Activated CD4-positive, CD25-positive, alpha-beta regulatory T cell treated with anti-CD3 and anti-CD28 coated beads, Interleukin-2, amount 50 U/mL, for 24 hours (primary cell): ENCODE measurements at regions not wholly inside any gene's neighbourhood (a gene's known extent, or its start where the extent isn't known, plus 50 kb on each side); places are given as distances from the start of the nearest gene placed in this dataset.

Experiments used
- ATAC-seq, 2 donors: fragments of 150-1000 bp; cut with Tn5 transposase; one replicate each; pipeline ENCODE4 v1.10.0; 2021; ENCODE audit warnings: mild to moderate bottlenecking in 1 of 2, moderate library complexity in 1 of 2

DNA sequence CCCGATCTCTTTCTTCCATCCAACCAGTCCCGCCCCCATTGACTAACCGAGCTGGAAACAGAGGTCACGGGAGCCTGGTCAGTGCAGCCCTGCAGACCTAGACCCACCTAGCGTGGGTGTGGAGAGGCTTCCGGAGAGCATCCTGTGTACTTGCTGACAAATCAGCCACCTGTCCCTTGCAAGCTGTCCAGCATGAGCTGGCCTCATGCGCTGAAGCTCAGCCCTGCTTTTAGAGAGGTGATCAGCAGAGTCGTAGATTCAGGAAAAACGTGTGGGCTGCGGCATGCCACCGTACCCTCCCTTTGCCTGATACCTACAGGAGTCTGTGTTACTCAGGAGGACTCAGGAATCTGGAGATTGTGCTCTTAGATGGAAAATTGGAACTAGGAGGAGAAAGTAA, 80.3 kb upstream of the UQCRFS1 start:
- no peak for ATAC-seq

DNA sequence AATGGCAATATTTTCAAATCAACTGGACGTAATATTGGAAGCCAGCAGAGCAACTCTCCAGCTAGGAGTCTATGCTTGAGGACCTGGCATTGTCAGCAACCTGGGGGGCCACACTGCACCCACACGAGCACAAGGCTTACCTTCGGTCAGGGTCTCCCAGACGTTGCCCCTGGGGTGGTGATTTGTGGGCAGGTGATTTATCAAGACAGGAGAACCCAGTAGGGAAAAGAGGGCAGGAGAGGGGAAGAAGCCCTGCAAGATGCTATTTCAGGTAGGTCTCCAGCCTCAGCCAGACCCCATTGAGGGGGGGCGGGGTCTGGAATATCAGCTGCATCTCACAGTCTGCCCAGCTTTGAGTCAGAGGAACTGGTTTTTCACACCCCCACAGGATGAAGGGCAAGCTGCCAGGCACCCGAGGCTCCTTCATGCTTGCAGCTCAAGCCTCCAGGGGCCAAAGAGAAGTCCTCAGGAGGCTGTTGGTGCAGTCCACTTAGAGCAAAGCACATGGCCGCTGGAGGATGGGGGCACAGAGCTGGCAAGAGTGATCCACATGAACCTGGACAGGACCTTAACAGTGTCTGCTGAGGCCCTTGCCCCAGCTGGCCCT, 80.9 kb upstream of the UQCRFS1 start:
- no peak for ATAC-seq

GRCh38 chr19:29294343-29294811, 81.4 kb upstream of the UQCRFS1 start:
- ATAC-seq = no peak

DNA sequence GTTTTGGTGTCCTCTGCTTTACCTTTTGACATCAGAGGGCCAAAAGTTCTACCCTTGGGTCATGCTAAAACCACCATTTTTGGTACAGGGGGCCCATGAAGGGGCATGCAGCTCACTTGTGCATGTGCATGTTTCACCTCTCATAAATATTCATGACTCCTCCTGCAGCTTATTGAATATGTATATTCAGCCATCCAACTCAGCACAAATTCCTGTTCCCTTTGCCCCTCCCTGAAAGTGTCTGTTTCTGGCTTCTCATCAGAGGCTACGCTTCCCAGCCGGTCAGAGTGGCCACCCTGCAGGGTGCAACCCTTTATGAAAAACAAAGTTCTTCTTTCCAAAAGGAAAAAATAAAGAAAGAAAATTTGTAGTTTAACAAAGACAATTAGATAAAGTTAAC, 82.3 kb upstream of the UQCRFS1 start:
- ATAC-seq = no peak

DNA sequence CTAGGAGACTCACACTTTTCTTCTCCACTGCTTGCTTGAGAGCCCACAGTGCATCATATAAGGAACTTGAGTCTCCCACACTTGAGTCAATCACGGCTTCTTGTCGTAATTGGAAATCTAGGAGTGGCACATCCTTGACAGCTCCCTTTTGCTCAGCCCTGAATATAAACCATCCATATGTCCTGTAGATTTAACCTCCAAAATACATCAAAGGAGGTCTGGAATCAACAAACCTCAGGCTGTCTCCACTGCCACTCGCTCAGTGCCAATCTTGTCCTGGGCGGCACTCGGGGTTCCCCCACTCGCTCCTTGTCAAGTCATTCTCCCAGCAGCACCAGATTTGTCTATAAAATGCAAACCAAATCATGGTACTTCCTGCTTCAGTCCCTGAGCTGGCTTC, 84.4 kb upstream of the UQCRFS1 start:
- no peak for ATAC-seq

GRCh38 chr19:29299416-29300380, 86.7 kb upstream of the UQCRFS1 start:
- ATAC-seq = no peak

DNA sequence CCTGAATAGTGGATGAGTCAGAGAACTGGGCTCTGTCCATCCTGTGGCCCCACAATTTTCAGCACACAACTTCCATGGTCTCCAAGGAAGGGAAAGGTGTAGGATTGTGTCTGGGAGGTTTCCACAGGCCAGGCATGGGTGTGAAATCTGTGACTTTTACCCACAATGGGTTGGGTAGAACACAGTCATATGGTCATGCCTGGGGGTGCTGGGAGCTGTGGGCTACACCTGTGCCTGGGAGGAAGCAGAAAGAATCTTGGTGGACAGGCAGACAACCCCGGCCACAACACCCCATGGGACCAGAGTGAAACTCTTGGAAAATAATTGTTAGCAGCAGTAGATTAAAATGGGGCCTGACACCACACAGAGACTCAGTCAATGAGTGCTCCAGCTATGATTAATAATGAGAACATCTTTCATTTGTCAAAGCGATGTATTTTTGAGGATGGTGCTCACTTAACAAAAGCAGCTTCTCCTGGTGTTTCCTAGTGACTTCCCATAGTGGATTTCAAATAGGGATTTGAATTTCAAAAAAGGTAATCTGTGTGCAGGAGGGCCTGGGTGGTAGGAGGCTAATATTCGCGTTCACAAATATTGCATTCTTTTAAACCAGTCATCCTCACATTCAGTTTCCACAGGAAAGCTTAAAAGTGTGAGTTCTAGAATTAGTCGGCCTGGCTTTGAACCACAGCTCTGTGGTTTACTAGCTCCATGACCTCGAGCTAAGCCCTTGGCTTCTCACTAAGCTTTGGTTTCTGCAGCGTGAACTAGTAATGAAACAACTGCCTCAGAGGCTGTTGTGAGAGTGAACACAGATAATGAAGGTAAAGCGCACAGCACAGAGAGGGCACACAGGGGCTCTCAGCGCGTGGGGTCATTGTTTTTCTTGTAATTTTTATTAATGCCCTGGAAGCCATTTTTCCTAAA, 89.3 kb upstream of the UQCRFS1 start:
- ATAC-seq = no peak

GRCh38 chr19:29303069-29303718, 90.2 kb upstream of the UQCRFS1 start:
- ATAC-seq = no peak

- ATAC-seq = no peak
These were observed 90.8 kb upstream of the UQCRFS1 start for GRCh38 chr19:29303719-29304090.

GRCh38 chr19:29305268-29305667, 92.3 kb upstream of the UQCRFS1 start:
- ATAC-seq = no peak

- no peak for ATAC-seq
These were observed 96.1 kb upstream of the UQCRFS1 start for GRCh38 chr19:29308977-29309590.

DNA sequence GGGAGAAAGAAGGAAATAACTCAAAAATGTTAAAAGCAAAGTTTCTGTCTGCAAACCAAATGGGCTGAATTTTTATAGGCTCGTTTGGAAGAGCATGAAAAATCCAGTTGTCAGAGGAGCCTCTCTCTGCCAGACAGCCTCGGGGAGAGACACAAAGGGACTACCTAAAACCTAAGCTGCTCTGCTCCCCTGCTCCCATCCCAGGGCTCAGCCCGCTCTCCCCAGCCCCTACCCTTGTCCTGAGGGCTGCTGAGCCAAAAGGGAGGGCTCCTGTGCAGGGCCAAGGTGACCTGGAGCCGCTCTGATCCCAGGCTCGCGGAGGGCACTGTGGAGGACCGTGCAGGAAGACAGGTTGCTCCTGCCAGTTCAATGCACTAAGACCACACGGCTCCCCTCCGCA, 96.7 kb upstream of the UQCRFS1 start:
- no peak for ATAC-seq

- no peak for ATAC-seq
These were observed 98.3 kb upstream of the UQCRFS1 start for GRCh38 chr19:29311191-29311790.

DNA sequence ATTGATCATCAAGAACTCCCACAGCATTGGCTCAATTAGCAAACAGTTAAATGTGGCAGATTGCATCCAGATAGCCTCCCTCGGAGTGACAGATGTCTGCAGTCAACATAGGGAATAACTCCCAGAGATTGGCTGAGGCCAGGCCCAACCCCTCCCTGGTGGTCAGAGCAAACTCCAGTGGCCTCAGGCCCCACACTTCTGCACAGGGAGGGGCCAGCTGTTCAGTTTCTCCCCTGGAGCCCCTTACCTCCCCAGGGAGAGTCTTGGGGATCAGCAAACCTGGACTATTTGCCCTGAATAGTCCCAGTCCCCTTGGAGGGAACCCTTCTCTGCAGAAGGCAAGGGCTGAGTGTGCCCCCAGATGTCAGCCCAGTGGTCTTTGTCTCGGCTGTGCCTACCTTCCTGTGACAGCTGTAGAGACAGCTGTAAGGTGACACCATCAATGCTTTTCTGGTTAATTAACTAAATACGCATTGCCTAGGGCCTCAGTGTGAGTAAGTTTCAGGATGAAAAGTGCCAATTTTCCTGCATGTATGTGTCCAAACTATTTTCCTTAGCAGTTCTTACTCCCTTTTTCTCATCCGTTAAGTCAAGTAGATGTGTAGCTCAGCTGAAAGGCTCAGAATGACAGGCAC, 102.7 kb upstream of the UQCRFS1 start:
- no peak for ATAC-seq

DNA sequence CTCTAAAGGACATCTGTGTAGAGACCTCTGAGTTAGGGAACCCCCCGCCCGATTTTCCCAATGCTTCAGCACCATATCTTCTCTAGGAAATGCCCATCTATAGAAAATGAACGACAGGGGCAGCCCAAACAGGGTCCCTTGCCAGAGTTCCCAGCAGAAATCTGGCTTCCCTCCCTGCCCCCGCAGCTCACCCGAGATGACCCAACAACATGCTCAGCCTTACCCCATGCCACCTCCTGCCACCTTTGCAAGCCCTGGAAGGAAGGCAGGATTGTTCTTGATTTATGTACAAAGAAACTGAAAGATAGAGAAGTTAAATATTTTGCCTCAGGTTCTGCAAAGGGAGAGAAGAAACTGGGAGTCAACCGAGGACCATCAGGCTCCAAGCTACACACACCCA, 105.6 kb upstream of the UQCRFS1 start:
- ATAC-seq = no peak

DNA sequence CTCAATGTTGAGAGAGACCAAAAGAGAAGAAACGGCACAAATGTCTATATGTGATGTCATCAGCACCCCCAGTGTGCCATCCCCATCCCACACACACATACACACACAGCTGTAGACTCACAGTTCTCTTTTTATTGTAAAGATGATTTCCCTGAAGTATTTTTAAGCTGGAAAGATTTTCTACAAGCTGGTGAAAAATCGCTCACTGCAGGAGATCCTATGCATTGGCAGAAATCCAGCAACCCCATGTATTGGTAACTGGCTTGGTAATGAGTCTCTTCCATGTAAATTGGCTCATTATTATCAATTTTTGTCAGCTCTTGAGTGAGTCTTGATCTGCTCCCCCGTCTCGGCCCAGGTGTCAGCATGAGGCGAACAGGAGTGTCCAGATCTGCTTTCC, 107.1 kb upstream of the UQCRFS1 start:
- no peak for ATAC-seq

DNA sequence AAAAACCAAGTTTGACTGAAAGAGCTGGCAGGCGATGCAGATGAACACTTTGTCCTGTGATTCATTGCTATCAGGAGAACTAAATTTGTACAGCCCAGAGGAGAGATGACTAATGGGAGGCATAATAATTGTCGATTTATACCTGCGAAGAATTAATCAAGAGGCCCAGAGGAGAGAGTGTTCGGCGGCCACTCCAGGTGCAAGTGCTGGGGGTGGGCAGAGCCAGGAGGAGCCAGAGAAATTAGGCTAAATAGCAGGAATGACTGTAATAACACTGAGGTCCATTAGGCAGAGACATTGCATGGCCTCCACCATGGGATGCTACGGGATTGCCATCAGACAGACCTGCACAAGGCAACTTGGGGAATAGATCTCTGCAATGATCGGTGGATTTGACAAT, 107.7 kb upstream of the UQCRFS1 start:
- ATAC-seq = no peak

- no peak for ATAC-seq
These were observed 108.2 kb upstream of the UQCRFS1 start for GRCh38 chr19:29321116-29321515.

DNA sequence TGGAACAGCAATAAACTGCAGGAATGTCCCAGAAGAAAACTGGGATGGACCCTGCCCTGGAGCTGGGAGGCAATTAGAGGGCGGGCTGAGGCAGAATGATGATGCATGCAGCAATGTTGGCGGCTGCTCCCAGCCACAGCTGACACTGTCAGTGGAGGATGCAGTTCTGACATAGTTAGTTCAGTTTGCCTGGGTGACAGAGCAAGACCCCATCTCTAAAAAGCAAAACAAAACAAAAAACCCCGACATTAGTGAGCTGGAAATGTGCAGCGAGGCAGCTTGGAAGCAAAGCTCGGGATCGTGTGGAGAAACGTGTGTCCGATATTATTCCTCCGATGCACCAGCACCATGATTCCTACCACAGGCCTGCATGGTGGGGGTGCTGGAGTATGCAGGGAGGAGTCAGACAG, 110.1 kb upstream of the UQCRFS1 start:
- no peak for ATAC-seq

DNA sequence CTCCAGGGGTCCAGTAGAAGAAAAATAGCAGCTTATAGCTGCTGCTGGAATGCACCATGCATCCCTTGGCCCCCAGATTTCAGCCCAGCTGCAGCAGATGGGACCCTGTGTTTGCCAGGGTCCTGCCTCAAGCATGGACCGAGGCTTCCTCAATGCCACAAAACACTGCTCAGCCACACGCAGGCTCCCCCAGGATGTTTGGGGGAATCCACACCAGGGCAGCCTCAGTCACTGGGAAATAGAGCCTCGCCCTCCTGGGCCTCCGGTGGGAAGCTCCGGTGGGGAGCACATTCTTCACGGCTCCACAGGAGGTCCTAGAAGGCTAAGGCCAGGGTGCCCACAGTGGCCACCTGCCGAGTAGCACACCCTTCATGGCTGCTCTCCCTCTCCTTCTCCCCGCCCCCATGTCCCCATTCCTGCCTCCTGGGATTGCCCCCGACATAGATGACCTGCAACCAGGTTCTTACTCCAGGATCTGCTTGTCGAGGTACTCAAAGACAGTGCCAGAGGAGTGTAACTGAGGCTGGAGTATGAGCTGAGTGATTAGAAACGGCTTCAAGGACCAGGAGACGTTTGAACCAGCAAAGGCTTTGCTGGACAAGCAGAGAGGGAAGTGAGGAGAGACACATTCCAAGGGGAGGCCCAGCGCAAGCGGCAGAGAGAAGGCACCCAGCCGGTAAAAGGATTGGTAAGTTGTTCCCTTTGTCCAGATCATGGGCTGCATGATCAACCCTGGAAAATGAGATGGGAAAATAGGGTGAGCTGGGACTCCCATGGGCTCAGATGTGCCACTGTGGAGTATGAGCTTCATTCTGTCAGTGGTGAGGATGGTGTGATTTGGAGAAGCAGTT, 110.7 kb upstream of the UQCRFS1 start:
- ATAC-seq = no peak
